ENCODE measurements at regions not wholly inside any gene's neighbourhood (a gene's known extent, or its start where the extent isn't known, plus 50 kb on each side); places are given as distances from the start of the nearest gene placed in this dataset.

DNA sequence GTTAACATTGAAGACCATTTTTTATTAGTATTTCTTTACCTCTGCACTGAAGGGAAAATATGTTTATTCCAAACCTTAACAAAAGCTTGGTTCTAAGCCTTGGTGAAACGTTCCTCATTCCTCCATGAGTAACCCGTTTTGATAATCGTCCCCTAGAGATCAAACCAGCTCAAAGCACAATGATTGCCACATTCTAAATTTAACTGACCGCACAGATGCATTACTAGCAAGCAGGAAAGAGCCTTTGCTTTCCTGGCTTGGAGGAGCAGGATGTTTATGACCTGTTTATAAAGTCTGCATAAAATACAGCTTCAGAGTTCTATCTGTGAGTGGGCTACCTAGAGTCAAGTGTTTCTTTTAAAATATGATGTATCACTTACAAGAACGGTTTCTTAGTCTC is 193.8 kb downstream of the TMEM114 start:
- H3K9ac ChIP-seq (ENCODE audit: low read length): no peak overlapping the region
- H3K36me3 ChIP-seq (ENCODE audit: control insufficient read depth, insufficient read depth, low read length): no peaks in the 10 kb centered on the region
- no peaks in the 10 kb centered on the region for H3K4me1 ChIP-seq (ENCODE audit: control insufficient read depth, insufficient read depth, low read length)
- H3K9me3 ChIP-seq (ENCODE audit: control insufficient read depth, low read length): no peaks in the 10 kb centered on the region
- no peaks in the 10 kb centered on the region for H3K27me3 ChIP-seq (ENCODE audit: control insufficient read depth, insufficient read depth, low read length)
- H3K4me3 ChIP-seq (ENCODE audit: low read length): no peak overlapping the region

DNA sequence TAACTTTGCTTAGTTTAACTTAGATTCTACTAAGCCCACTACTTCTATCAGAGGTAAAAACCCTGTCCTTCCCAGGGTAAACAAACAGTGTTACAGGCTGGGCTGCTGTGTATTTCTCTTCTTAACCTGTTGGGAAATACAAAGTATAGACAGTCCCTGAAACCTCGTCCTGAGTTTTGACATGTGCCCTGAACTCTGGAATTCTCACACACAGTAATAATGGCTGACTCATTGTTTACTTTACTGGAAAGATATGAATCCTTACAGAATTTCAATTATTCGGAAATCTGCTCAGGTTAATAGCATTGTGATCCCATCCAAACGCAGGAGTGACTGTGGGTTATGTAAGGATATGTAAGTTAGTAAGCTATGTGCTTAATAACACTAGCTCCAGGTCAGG is 199.1 kb downstream of the TMEM114 start:
- Histone ChIP-seq H3K9me3 (ENCODE audit: control insufficient read depth, low read length) (no peaks in the 10 kb centered on the region), H3K36me3 (ENCODE audit: control insufficient read depth, insufficient read depth, low read length) (no peaks in the 10 kb centered on the region), H3K4me3 (ENCODE audit: low read length) (no peak overlapping the region), H3K9ac (ENCODE audit: low read length) (no peak overlapping the region), H3K4me1 (ENCODE audit: control insufficient read depth, insufficient read depth, low read length) (no peaks in the 10 kb centered on the region), H3K27me3 (ENCODE audit: control insufficient read depth, insufficient read depth, low read length) (no peaks in the 10 kb centered on the region)

DNA sequence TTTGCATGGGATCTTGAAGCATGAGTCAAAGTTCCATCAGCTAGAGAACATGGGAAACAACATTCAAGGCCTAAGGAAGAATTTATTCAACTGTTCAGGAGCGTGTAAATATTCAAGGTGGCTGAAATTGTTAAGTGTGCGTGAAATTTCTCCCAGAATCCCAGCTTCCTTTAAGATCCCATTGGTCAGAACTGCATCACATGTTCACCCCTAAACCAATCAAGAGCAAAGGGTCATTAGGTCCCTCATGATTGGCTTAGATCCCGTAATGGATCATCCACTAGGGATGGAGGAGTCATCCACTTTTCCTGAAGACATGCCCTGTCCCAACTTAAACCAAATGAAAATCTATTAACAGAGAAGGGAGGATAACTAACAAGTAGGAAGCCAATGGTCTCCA is 201.6 kb downstream of the TMEM114 start:
- no peak overlapping the region for H3K9ac ChIP-seq (ENCODE audit: low read length)
- no peaks in the 10 kb centered on the region for H3K4me1 ChIP-seq (ENCODE audit: control insufficient read depth, insufficient read depth, low read length)
- H3K4me3 ChIP-seq (ENCODE audit: low read length): no peak overlapping the region
- H3K36me3 ChIP-seq (ENCODE audit: control insufficient read depth, insufficient read depth, low read length): no peaks in the 10 kb centered on the region
- no peaks in the 10 kb centered on the region for H3K27me3 ChIP-seq (ENCODE audit: control insufficient read depth, insufficient read depth, low read length)
- no peaks in the 10 kb centered on the region for H3K9me3 ChIP-seq (ENCODE audit: control insufficient read depth, low read length)

DNA sequence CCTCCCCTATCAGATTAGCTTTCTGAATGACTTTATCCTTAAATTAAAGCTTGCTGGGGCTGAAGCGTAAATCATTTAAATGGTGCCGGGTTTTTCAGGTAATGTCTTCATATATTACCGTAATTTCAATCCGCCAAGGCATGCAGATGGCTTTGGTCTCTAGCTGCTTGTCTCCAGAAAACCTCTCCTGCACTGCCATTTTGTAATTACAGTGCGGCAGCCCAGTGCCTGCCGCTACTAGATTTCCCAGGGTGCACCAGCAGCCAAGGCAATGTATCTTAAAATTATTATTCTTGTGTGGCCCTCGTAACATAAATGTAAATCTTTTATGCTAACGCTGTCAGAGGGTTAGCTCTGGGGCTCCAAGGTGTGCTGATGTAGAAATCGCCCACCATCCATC is 208.5 kb downstream of the TMEM114 start:
- no peaks in the 10 kb centered on the region for H3K27me3 ChIP-seq (ENCODE audit: control insufficient read depth, insufficient read depth, low read length)
- H3K4me3 ChIP-seq (ENCODE audit: low read length): no peak overlapping the region
- H3K9me3 ChIP-seq (ENCODE audit: control insufficient read depth, low read length): no peaks in the 10 kb centered on the region
- no peaks in the 10 kb centered on the region for H3K4me1 ChIP-seq (ENCODE audit: control insufficient read depth, insufficient read depth, low read length)
- no peaks in the 10 kb centered on the region for H3K36me3 ChIP-seq (ENCODE audit: control insufficient read depth, insufficient read depth, low read length)
- no peak overlapping the region for H3K9ac ChIP-seq (ENCODE audit: low read length)

DNA sequence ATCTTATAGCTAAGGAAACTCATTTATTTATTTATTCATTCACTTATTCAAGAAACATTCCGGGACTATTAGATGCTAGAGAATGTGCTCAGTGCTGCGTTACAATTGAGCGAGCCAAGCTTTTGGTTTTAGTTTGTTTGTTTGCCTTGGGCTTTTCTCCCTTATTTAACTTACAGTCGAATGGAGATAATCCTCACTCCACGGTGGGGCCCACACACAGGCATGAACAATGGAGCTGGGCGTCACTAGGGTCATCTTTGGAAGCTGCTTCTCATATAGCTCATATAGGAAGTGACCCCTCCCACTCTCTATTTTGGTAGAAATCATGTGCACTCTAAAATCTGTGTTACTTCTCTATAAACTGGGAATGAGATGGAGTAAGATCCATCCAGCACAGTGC is 210.0 kb downstream of the TMEM114 start:
- Histone ChIP-seq H3K36me3 (ENCODE audit: control insufficient read depth, insufficient read depth, low read length) (no peaks in the 10 kb centered on the region), H3K4me1 (ENCODE audit: control insufficient read depth, insufficient read depth, low read length) (no peaks in the 10 kb centered on the region), H3K9me3 (ENCODE audit: control insufficient read depth, low read length) (no peaks in the 10 kb centered on the region)

DNA sequence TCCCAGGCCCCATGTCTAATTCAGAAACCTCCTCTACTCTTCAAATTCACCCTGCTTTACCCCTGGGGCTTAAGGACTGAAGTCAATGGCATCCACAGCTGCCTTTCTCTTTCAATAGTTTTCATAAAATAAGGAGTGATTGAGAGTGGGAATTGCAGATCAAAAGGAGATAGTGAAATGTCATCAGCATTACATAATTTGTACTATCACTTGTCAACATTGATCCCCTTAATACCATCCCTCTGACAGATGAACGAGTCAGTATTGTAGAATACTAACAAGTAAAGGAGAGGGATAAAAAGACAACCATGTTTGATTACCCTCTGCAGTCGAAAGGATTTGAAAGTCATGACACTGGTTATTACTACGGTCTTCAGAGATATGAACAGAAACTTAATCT is 212.4 kb downstream of the TMEM114 start:
- Histone ChIP-seq H3K4me1 (ENCODE audit: control insufficient read depth, insufficient read depth, low read length) (no peaks in the 10 kb centered on the region), H3K9me3 (ENCODE audit: control insufficient read depth, low read length) (no peaks in the 10 kb centered on the region), H3K4me3 (ENCODE audit: low read length) (no peak overlapping the region), H3K36me3 (ENCODE audit: control insufficient read depth, insufficient read depth, low read length) (no peaks in the 10 kb centered on the region), H3K27me3 (ENCODE audit: control insufficient read depth, insufficient read depth, low read length) (no peaks in the 10 kb centered on the region), H3K9ac (ENCODE audit: low read length) (no peak overlapping the region)

More for the DNA sequence above, 210.0 kb downstream of the TMEM114 start:
- no peak overlapping the region for H3K4me3 ChIP-seq (ENCODE audit: low read length)
- H3K27me3 ChIP-seq (ENCODE audit: control insufficient read depth, insufficient read depth, low read length): no peaks in the 10 kb centered on the region
- H3K9ac ChIP-seq (ENCODE audit: low read length): no peak overlapping the region

DNA sequence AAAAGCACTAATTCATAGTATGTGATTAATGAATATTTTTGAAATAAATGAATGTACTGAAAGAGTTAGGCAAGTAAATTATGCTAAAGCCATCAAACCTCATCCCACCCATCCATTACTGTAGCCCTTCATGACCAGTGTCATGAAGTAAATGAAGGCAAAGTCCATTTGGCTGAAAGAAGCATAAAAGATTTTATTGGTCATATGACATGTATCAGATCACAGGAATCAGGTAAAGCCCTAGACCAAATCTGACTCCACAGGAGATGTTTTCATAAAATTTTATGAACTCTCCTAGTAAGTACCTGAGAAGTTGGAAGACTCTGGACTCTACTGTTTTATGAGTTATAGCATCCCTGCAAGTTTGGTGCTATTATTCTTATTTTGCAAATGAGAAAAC is 213.5 kb downstream of the TMEM114 start:
- no peaks in the 10 kb centered on the region for H3K9me3 ChIP-seq (ENCODE audit: control insufficient read depth, low read length)
- no peak overlapping the region for H3K9ac ChIP-seq (ENCODE audit: low read length)
- H3K27me3 ChIP-seq (ENCODE audit: control insufficient read depth, insufficient read depth, low read length): no peaks in the 10 kb centered on the region
- H3K4me3 ChIP-seq (ENCODE audit: low read length): no peak overlapping the region
- no peaks in the 10 kb centered on the region for H3K4me1 ChIP-seq (ENCODE audit: control insufficient read depth, insufficient read depth, low read length)
- H3K36me3 ChIP-seq (ENCODE audit: control insufficient read depth, insufficient read depth, low read length): no peaks in the 10 kb centered on the region

DNA sequence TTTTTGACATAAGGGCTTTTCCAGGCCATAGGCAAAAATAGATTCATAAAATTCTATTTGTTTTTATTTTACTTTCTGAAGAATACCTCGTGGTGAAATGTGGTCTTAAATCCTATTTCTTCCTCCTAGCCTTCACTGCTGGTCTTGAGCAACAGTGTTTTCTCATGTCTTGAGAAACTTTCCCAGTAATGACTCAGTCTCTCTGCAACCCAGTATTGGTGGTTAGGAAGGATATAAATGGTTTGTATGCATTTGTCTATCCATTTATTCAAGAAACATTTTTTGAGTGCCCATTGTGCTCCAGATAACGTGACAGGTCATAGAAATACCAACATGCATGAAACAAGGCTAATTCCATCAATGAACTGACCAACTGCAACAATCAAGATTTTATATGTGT is 213.9 kb downstream of the TMEM114 start:
- H3K36me3 ChIP-seq (ENCODE audit: control insufficient read depth, insufficient read depth, low read length): no peaks in the 10 kb centered on the region
- H3K9ac ChIP-seq (ENCODE audit: low read length): no peak overlapping the region
- no peak overlapping the region for H3K4me3 ChIP-seq (ENCODE audit: low read length)
- H3K4me1 ChIP-seq (ENCODE audit: control insufficient read depth, insufficient read depth, low read length): no peaks in the 10 kb centered on the region
- no peaks in the 10 kb centered on the region for H3K27me3 ChIP-seq (ENCODE audit: control insufficient read depth, insufficient read depth, low read length)
- H3K9me3 ChIP-seq (ENCODE audit: control insufficient read depth, low read length): no peaks in the 10 kb centered on the region

DNA sequence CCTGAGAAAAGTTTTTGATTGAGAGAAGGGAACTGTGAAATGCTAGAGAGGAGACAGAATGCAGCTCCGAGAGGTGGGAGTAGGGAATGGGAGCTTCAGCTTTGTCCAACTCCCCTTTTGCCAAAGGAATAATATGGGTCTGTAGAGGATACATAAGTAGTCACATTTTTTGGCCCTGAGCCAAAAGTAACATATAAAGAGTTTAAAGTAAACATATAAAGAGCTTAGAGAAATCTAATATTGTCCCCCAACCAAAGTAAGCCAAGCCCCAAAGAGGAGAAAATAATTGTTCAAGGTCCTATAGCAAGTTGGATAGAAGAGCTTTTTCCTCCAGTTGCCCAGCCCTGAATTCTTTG is 215.1 kb downstream of the TMEM114 start:
- H3K9ac ChIP-seq (ENCODE audit: low read length): no peak overlapping the region
- H3K4me3 ChIP-seq (ENCODE audit: low read length): no peak overlapping the region
- no peaks in the 10 kb centered on the region for H3K9me3 ChIP-seq (ENCODE audit: control insufficient read depth, low read length)
- no peaks in the 10 kb centered on the region for H3K4me1 ChIP-seq (ENCODE audit: control insufficient read depth, insufficient read depth, low read length)
- H3K36me3 ChIP-seq (ENCODE audit: control insufficient read depth, insufficient read depth, low read length): no peaks in the 10 kb centered on the region
- H3K27me3 ChIP-seq (ENCODE audit: control insufficient read depth, insufficient read depth, low read length): no peaks in the 10 kb centered on the region

DNA sequence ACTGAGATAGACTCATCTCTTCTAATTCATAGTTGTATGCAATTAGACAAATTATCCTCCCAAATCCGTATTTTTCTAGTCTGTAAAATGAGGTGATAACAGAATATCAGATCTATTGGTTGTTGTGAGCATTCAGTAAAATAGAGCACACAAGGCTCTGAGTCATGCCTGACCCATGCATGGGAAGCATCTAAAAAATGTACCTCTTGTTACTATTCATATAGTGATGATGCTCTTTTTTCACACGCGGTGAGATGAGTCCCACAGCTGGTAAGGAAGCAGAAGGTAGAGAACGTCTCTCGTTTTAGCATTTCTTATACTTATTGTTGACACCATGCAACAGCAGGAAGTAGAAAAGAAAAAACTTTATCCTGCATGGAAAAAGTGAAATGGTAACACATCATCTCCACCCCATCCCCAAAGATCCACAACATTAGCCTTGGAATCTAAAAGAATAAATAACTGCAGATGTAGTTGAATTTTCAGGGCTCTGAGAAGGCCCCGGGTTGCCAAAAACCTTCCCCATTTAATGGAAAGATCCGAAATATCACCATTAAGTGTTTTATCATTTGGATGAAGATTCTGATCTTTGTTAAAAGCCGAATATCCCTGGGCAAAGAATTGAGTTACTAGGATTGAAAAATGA is 215.6 kb downstream of the TMEM114 start:
- Histone ChIP-seq H3K9me3 (ENCODE audit: control insufficient read depth, low read length) (no peaks in the 10 kb centered on the region), H3K4me3 (ENCODE audit: low read length) (no peak overlapping the region), H3K9ac (ENCODE audit: low read length) (no peak overlapping the region), H3K4me1 (ENCODE audit: control insufficient read depth, insufficient read depth, low read length) (no peaks in the 10 kb centered on the region), H3K27me3 (ENCODE audit: control insufficient read depth, insufficient read depth, low read length) (no peaks in the 10 kb centered on the region), H3K36me3 (ENCODE audit: control insufficient read depth, insufficient read depth, low read length) (no peaks in the 10 kb centered on the region)

DNA sequence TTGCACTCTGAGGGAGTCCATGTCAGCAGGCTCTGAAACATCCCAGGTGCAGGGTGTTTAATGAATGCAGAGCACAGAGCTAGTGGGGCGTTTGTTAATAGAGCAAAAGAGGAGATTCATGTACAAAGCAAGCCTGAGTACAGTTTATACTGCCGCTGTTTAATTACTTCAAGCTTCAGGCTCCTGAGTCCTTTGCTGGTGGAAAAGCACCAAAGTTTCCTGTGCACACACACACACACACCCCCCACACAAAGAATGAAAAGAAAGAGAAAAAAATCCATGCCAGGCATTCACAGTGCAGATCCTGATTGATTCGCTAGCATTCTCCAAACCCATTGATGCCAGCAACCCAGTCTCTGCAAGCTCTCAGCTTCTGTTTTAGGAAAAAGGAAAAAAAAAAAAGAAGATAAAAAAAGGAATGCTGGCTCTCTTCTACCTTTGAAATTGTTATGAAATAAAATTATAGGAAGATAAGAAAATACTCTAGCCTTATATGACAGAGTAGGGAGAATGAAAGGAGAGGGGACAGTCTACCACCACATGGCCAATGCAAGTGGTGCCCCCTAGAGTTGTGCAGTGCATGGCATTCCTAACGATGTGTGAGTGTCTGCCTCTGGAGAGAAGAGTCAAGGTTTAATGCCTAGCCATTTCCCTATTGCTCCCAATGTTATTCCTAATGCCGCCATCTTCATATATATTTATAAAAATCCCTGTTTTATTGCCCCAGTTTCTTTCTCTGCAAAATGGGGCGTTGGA is 216.5 kb downstream of the TMEM114 start:
- Histone ChIP-seq H3K9me3 (ENCODE audit: control insufficient read depth, low read length) (no peaks in the 10 kb centered on the region), H3K9ac (ENCODE audit: low read length) (no peak overlapping the region), H3K4me3 (ENCODE audit: low read length) (no peak overlapping the region), H3K4me1 (ENCODE audit: control insufficient read depth, insufficient read depth, low read length) (no peaks in the 10 kb centered on the region), H3K36me3 (ENCODE audit: control insufficient read depth, insufficient read depth, low read length) (no peaks in the 10 kb centered on the region), H3K27me3 (ENCODE audit: control insufficient read depth, insufficient read depth, low read length) (no peaks in the 10 kb centered on the region)

DNA sequence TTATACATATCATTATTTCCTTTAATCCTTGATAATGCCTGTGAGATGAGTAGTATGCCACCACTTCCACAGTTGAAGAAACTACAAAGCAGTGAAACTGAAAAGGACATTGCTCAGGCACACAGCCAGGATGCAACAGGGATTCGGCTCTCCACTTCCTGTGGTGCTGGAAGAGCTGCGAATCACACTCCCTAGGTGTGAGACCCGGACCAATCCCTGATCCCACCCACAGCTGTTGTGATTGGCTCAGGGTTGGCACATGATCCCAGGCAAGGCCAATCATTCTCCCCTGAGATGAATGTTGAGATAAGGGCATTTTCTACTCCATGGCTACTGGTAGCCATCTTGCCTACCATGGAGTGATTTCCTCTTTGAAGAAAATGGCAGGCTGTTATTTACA is 218.2 kb downstream of the TMEM114 start:
- H3K4me1 ChIP-seq (ENCODE audit: control insufficient read depth, insufficient read depth, low read length): no peaks in the 10 kb centered on the region
- H3K9ac ChIP-seq (ENCODE audit: low read length): no peak overlapping the region
- H3K27me3 ChIP-seq (ENCODE audit: control insufficient read depth, insufficient read depth, low read length): no peaks in the 10 kb centered on the region
- H3K4me3 ChIP-seq (ENCODE audit: low read length): no peak overlapping the region
- no peaks in the 10 kb centered on the region for H3K36me3 ChIP-seq (ENCODE audit: control insufficient read depth, insufficient read depth, low read length)
- no peaks in the 10 kb centered on the region for H3K9me3 ChIP-seq (ENCODE audit: control insufficient read depth, low read length)
